ENCODE measurements at regions not wholly inside any gene's neighbourhood (a gene's known extent, or its start where the extent isn't known, plus 50 kb on each side); places are given as distances from the start of the nearest gene placed in this dataset.

DNA sequence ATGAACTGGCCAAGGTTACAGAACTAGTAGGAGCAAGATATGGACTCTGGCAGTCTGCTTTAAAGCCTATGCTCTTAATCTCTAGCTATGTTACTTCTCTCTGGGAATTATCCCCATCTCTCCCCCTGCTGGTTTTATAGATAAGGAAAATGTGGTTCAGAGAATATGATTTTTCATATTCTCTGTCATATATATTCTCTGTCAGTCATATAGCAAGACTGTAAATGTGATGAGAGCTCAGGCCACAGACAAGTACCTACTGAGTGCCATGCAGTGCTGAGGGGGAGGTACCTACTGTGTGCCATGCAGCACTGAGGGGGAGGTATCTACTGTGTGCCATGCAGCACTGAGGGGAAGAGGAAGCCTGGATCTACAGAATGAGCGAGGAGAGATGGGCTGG, 220.3 kb upstream of the FGGY start:
- Histone ChIP-seq H3K27me3 (ENCODE audit: control insufficient read depth, insufficient read depth, low read length) (no peaks in the 10 kb centered on the region), H3K4me3 (ENCODE audit: low read length) (no peak overlapping the region), H3K9me3 (ENCODE audit: control insufficient read depth, low read depth, low read length) (no peaks in the 10 kb centered on the region), H3K36me3 (ENCODE audit: control insufficient read depth, low read depth, low read length) (no peaks in the 10 kb centered on the region), H3K27ac (ENCODE audit: low read length) (no peak overlapping the region), H3K9ac (ENCODE audit: low read length) (no peak overlapping the region), H3K4me1 (ENCODE audit: control insufficient read depth, low read depth, low read length) (peaks cover 66% of the 10 kb centered on the region)

DNA sequence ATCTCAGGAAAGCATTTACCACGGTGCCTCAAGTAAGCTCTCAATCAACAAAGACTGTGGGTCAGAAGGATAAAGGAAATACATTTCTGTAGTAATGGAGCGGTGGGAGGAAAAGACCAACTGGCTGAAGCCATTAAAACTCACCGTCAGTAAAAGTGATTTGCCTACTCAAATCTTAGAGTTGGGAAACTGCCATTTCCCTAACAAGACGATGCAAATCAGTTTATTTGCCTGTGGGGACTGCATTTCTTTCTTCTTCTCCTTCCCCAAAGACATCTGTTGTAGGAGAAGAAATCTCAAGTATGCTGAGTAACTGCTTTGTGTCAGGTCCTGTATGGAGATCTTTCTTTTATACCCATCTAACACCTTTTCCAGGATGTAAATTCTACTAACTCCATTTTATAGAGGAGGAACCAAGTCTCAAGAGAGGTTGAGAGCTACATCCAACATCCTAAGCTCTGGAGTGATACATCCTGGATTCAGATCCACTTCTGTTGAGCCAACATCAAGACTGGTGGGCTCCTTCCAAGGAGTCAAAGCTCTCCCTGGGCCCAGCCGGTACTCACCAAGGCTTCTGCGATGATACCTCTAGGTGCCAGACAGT, 219.3 kb upstream of the FGGY start:
- Histone ChIP-seq H3K4me3 (ENCODE audit: low read length) (peak overlapping the region; percentile 42), H3K4me1 (ENCODE audit: control insufficient read depth, low read depth, low read length) (peaks cover 61% of the 10 kb centered on the region), H3K27ac (ENCODE audit: low read length) (peak overlapping the region; percentile 58)

DNA sequence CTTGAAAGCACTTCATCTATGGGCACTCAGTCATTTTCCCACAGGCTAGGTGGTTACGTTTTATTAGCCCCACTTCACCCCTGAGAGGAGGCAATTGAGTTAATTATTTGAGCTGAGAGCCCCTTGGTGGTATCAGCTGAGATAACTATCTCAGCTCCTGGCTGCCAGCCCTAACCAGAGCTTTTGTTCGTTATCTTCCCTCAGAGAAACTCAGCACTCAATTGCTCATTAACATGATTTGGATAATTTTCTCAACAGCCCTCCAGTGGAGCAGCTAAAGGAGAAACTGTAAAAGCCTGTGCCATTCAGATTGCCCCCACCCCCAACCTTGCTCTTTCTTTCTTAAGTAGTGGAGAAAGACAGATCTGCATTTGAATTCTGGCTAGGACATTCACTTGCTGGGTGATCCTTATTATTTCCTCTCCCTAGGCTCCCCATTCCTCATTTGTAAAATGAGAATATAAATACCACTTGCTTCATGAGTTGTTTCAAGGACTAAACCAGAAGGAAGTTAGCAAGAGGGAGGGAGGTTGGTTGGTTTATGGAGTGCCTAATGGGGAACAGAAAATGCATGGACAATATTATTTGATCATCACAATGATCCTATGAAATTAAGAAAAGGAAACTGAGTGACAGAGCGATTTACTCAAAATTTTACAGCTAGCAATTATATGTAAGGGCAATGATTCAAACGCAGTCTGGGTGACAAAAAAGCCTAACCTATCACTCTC, 218.7 kb upstream of the FGGY start:
- Histone ChIP-seq H3K4me3 (ENCODE audit: low read length) (peak overlapping the region; percentile 42), H3K36me3 (ENCODE audit: control insufficient read depth, low read depth, low read length) (no peaks in the 10 kb centered on the region), H3K4me1 (ENCODE audit: control insufficient read depth, low read depth, low read length) (peaks cover 57% of the 10 kb centered on the region), H3K27me3 (ENCODE audit: control insufficient read depth, insufficient read depth, low read length) (no peaks in the 10 kb centered on the region), H3K9me3 (ENCODE audit: control insufficient read depth, low read depth, low read length) (no peaks in the 10 kb centered on the region), H3K27ac (ENCODE audit: low read length) (peak overlapping the region; percentile 58), H3K9ac (ENCODE audit: low read length) (peak overlapping the region; percentile 35)

More for the DNA sequence above, 219.3 kb upstream of the FGGY start:
- Histone ChIP-seq H3K27me3 (ENCODE audit: control insufficient read depth, insufficient read depth, low read length) (no peaks in the 10 kb centered on the region), H3K9me3 (ENCODE audit: control insufficient read depth, low read depth, low read length) (no peaks in the 10 kb centered on the region), H3K9ac (ENCODE audit: low read length) (peak overlapping the region; percentile 35), H3K36me3 (ENCODE audit: control insufficient read depth, low read depth, low read length) (no peaks in the 10 kb centered on the region)

DNA sequence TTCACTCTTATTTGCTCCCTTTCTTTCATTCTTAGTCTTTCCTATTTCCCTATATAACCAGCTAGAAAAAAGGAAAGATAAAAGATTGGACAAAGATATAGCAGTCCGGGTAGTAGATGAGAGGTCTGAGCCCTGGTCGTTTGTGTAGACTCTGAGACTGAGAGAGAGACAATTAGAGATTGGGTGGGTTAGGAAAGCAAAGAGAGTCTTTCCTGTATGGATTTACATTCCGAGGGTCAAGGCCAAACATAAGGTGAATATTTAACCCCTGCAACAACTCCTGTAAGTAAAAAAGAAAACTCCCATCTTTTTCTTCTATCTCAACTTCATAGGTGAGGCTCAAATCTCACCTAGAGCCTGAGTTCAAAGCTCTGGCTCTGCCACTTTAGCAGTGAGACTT, 218.0 kb upstream of the FGGY start:
- no peaks in the 10 kb centered on the region for H3K27me3 ChIP-seq (ENCODE audit: control insufficient read depth, insufficient read depth, low read length)
- no peaks in the 10 kb centered on the region for H3K9me3 ChIP-seq (ENCODE audit: control insufficient read depth, low read depth, low read length)
- H3K9ac ChIP-seq (ENCODE audit: low read length), result no peak overlapping the region
- peak overlapping the region; percentile 42 for H3K4me3 ChIP-seq (ENCODE audit: low read length)
- peaks cover 57% of the 10 kb centered on the region for H3K4me1 ChIP-seq (ENCODE audit: control insufficient read depth, low read depth, low read length)
- no peaks in the 10 kb centered on the region for H3K36me3 ChIP-seq (ENCODE audit: control insufficient read depth, low read depth, low read length)
- peak overlapping the region; percentile 21 for H3K27ac ChIP-seq (ENCODE audit: low read length)

DNA sequence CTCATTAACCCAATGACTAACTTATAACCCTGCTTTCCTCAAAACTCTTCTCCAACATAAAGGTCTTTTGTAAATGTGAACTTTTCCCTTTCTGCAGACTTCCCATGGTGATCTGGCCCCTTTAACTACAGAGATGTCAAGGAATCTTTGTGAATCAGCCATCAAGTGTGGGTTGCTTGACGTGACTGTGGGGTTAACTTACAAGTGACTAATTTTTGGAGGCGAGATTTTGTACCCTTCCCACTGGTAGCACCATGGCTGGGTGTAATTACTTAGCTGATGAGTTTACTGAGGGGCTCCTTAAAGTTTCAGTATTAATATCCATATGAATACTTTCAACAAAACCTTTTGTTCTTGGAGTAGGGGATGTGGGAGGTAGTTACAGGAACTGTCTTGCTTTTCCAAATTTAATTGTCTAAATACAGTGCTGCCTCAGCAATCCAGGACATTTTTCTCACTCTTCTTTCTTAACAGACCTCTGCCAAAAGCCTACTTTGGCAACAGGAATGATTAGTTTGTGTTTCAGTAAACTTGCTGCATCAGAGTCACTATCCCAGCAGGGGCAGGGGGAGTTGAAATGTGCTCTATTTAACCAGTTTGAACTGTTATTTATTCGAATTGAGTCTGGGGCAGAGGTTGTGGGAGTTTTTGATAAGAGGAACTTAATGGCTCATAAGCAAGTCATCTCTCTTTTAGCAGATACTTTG, 217.3 kb upstream of the FGGY start:
- Histone ChIP-seq H3K36me3 (ENCODE audit: control insufficient read depth, low read depth, low read length) (no peaks in the 10 kb centered on the region), H3K27ac (ENCODE audit: low read length) (peak overlapping the region; percentile 25), H3K4me3 (ENCODE audit: low read length) (peak overlapping the region; percentile 28), H3K27me3 (ENCODE audit: control insufficient read depth, insufficient read depth, low read length) (no peaks in the 10 kb centered on the region), H3K9me3 (ENCODE audit: control insufficient read depth, low read depth, low read length) (no peaks in the 10 kb centered on the region), H3K4me1 (ENCODE audit: control insufficient read depth, low read depth, low read length) (peaks cover 58% of the 10 kb centered on the region), H3K9ac (ENCODE audit: low read length) (no peak overlapping the region)

DNA sequence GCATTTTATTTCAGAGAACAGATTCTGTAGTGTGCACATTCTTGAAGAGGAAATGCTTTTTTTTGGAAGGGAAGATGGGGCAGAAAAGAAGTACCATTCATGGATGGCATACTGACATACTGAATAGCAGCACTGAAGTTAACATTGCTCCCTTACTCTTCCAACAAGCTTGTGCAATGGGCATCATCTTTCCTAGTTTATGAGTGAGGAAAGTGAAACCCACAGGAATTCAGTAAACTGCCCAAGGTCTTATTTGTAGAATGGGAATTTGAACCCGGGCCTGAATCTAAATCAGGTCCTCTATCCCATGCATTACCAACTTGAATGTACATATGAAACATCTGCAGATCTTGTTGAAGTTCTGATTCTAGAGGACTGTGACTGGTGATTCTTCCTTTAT, 215.7 kb upstream of the FGGY start:
- Histone ChIP-seq H3K27ac (ENCODE audit: low read length) (no peak overlapping the region), H3K27me3 (ENCODE audit: control insufficient read depth, insufficient read depth, low read length) (no peaks in the 10 kb centered on the region), H3K9me3 (ENCODE audit: control insufficient read depth, low read depth, low read length) (no peaks in the 10 kb centered on the region), H3K4me3 (ENCODE audit: low read length) (no peak overlapping the region), H3K9ac (ENCODE audit: low read length) (no peak overlapping the region), H3K4me1 (ENCODE audit: control insufficient read depth, low read depth, low read length) (peaks cover 45% of the 10 kb centered on the region), H3K36me3 (ENCODE audit: control insufficient read depth, low read depth, low read length) (no peaks in the 10 kb centered on the region)

DNA sequence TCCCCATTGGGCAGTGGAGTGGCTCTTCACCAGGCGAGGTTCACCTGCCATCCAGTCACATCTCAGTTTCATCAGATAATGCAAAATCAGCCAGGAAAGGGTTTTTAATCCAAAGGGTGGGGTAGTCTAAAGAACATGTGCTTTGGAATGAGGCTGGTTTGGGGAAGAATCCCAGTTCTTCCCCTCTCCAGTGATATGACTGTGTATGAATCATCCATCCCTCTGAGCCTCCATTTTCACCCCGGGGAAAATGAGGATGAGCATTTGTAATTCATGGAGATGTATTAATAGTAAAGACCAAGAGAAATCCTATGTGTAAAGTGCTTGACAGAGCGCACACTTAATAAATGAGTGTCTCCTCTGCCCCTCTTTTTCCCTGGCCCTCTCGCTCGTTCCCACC, 215.1 kb upstream of the FGGY start:
- Histone ChIP-seq H3K4me3 (ENCODE audit: low read length) (no peak overlapping the region), H3K36me3 (ENCODE audit: control insufficient read depth, low read depth, low read length) (no peaks in the 10 kb centered on the region), H3K27ac (ENCODE audit: low read length) (no peak overlapping the region), H3K9me3 (ENCODE audit: control insufficient read depth, low read depth, low read length) (no peaks in the 10 kb centered on the region), H3K9ac (ENCODE audit: low read length) (no peak overlapping the region), H3K27me3 (ENCODE audit: control insufficient read depth, insufficient read depth, low read length) (no peaks in the 10 kb centered on the region), H3K4me1 (ENCODE audit: control insufficient read depth, low read depth, low read length) (peaks cover 41% of the 10 kb centered on the region)

DNA sequence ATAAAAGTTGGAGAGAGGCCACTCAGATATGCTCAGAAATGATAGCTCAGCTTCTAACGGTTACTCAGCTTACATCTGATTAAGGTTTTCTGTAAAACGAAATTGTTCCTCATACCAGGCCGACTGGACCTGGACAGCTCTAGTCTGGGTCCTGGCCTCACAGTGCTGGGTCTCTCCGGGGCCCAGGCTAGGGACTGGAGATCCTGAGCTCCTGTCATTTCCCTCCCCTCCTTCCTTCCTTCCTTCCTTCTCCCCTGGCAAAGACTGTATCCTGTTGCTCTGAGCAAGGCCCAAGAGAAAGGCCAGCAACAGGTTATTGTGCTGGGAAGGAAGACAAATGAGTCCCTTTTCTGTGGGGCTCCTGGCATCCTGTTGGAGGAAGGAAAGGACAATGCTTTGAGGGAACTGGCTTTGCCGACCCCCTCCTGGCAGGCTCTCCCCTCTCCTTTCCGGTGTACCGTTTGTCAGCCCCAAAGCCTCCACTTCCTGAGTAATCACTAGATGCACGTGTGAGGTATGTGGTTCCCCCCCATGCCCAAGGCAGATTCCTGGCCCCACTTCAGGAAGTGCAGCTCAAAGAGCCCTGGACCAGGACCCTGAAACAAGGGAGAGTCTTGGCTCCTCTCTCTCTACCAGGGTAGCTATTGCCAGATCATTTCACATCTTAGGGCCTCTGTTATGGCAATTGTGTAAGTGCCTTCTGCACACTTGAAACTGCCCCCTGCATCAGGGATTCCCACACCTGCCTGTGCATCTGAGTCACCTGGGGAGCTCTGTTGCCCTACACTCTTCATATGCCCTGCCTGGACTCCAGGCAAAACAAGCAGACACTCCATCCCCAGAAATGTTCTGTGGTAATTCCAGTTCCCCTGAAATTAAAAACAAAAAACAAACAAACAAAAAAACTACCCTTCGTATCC, 212.7 kb upstream of the FGGY start:
- H3K27me3 ChIP-seq (ENCODE audit: control insufficient read depth, insufficient read depth, low read length), result no peaks in the 10 kb centered on the region
- no peaks in the 10 kb centered on the region for H3K9me3 ChIP-seq (ENCODE audit: control insufficient read depth, low read depth, low read length)
- H3K36me3 ChIP-seq (ENCODE audit: control insufficient read depth, low read depth, low read length), result no peaks in the 10 kb centered on the region
- no peak overlapping the region for H3K27ac ChIP-seq (ENCODE audit: low read length)
- H3K9ac ChIP-seq (ENCODE audit: low read length), result no peak overlapping the region
- H3K4me3 ChIP-seq (ENCODE audit: low read length), result no peak overlapping the region
- peaks cover 17% of the 10 kb centered on the region for H3K4me1 ChIP-seq (ENCODE audit: control insufficient read depth, low read depth, low read length)

DNA sequence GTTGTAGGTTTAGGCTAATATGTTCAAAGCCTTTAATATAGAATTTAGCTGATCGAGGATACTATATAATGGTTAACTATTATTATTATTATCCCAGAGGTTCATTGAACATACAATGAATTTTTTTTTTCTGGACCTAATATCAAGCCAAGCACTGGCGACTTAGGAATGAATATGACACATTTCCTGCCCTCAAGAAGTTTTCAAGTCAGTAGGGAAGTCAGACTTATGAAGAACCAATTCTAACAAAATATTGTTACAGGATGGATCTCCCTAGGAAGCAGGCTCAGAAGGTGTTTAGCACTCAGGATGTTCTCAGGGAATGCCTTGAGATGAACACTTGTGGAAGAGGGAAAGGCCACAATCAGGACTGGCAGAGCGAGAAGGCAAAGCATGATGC, 211.8 kb upstream of the FGGY start:
- Histone ChIP-seq H3K9me3 (ENCODE audit: control insufficient read depth, low read depth, low read length) (no peaks in the 10 kb centered on the region), H3K27me3 (ENCODE audit: control insufficient read depth, insufficient read depth, low read length) (no peaks in the 10 kb centered on the region), H3K4me3 (ENCODE audit: low read length) (no peak overlapping the region), H3K36me3 (ENCODE audit: control insufficient read depth, low read depth, low read length) (no peaks in the 10 kb centered on the region), H3K4me1 (ENCODE audit: control insufficient read depth, low read depth, low read length) (peaks cover 8% of the 10 kb centered on the region), H3K9ac (ENCODE audit: low read length) (no peak overlapping the region), H3K27ac (ENCODE audit: low read length) (no peak overlapping the region)

DNA sequence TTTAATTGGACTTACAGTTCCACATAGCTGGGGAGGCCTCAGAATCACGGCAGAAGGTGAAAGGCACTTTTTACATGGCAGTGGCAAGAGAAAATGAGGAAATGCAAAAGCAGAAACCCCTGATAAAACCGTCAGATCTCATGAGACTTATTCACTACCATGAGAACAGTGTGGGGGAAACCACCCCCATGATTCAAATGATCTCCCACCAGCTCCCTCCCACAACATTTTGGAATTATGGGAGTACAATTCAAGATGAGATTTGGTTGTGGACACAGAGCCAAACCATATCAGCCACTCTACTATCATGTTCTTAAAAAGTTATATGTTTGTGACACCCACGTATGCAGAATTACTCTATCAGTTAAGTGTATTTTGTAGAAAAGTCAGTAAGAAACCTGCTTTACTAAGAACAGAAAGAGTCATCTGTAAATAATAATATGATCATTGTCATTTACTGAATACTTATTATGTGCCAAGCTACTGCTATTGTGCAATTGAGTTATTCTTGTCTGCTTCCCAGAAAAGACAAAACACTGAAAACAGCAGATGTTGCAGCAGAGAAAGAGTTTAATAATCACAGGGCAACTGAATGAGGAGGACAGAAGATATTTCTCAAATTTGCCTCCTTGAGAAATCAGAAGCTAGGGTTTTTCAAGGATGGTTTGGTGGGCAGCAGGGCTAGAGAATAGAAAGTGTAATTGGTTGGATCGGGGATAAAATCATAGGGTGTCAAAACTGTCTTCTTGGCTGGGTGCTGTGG, 207.7 kb upstream of the FGGY start:
- Histone ChIP-seq H3K27ac (ENCODE audit: low read length) (no peak overlapping the region), H3K4me3 (ENCODE audit: low read length) (no peak overlapping the region), H3K4me1 (ENCODE audit: control insufficient read depth, low read depth, low read length) (peaks cover 7% of the 10 kb centered on the region), H3K9ac (ENCODE audit: low read length) (no peak overlapping the region), H3K27me3 (ENCODE audit: control insufficient read depth, insufficient read depth, low read length) (no peaks in the 10 kb centered on the region), H3K9me3 (ENCODE audit: control insufficient read depth, low read depth, low read length) (no peaks in the 10 kb centered on the region), H3K36me3 (ENCODE audit: control insufficient read depth, low read depth, low read length) (no peaks in the 10 kb centered on the region)
